GM06990 (cell line): ENCODE measurements at regions not wholly inside any gene's neighbourhood (a gene's known extent, or its start where the extent isn't known, plus 50 kb on each side); places are given as distances from the start of the nearest gene placed in this dataset.

ENCODE experiments used
- DNase-seq: peaks from one replicate; pipeline ENCODE4 v3.0.0-alpha.2; 2011; ENCODE audit not compliant: insufficient read length; ENCODE audit errors: extremely low read depth
- H3K27me3 ChIP-seq: replicated peaks from 2 replicates; pipeline ENCODE4 v1.6.0; 2011; ENCODE audit warnings: low read length; ENCODE audit not compliant: control insufficient read depth, insufficient read depth
- H3K36me3 ChIP-seq: 2 replicates; pipeline ENCODE4 v1.5.1; 2011; ENCODE audit warnings: low read length; ENCODE audit not compliant: control insufficient read depth, insufficient read depth
- H3K4me3 ChIP-seq: replicated peaks from 2 replicates; pipeline ENCODE4 v1.5.1; 2011; ENCODE audit warnings: low read depth, mild to moderate bottlenecking, control low read depth, low read length
- CTCF ChIP-seq: IDR thresholded peaks from 2 replicates; pipeline ENCODE4 v1.5.1; 2011; ENCODE audit warnings: low read length, control low read depth, mild to moderate bottlenecking, inconsistent platforms; ENCODE audit not compliant: insufficient read depth, poor library complexity, severe bottlenecking

- H3K36me3 ChIP-seq, result no peaks in the 10 kb centered on the region
- H3K4me3 ChIP-seq, result no peak overlapping the region
- no peak for DNase-seq
- H3K27me3 ChIP-seq, result no peaks in the 10 kb centered on the region
- no peak for TF ChIP-seq CTCF
Observed at GRCh38 chr4:152248347-152248746, 287.5 kb downstream of the FBXW7 start.

DNA sequence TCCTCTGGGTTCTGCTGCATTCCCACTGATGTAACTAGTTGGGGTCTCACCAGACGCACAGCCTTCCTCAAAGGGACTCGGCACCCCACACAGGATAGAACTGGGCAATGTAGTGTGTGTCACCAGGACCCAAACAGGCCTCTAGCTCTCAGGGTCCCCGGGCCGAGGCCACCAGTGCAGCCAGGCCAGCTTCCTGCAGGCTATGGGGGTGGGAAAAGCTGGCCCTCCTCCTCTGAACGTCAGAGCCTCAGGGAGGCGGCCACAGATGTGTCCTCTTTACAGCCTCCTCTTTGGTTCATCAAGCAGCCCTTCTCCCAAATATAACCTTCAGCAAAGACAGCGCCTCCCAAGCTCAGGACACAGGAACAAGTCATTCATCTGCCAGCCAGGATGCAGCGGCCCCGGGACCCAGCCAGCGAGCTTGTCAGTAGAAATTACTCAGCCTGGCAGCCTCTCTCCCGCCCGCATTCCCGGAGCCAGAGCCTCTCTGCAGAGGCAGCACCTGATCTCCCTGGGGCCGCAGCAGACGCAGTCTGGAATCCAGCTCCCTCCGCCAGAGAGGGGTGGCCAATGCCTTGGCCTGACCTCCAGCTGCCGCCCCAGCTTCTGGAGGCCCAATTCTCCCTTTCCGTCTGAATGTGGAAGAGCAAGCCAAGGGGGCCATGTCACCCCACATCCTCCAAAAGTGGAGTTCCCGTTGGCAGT lies 288.5 kb downstream of the FBXW7 start:
- no peaks in the 10 kb centered on the region for H3K36me3 ChIP-seq
- no peak for DNase-seq
- no peak for TF ChIP-seq CTCF
- no peak overlapping the region for H3K4me3 ChIP-seq
- H3K27me3 ChIP-seq, result no peaks in the 10 kb centered on the region

GRCh38 chr4:152246659-152247058 lies 289.2 kb downstream of the FBXW7 start:
- no peak for TF ChIP-seq CTCF
- no peaks in the 10 kb centered on the region for H3K36me3 ChIP-seq
- DNase-seq, result no peak
- H3K27me3 ChIP-seq, result no peaks in the 10 kb centered on the region
- no peak overlapping the region for H3K4me3 ChIP-seq

GRCh38 chr4:152245680-152246079 lies 290.2 kb downstream of the FBXW7 start:
- H3K27me3 ChIP-seq, result no peaks in the 10 kb centered on the region
- no peak for DNase-seq
- TF ChIP-seq CTCF, result no peak

DNA sequence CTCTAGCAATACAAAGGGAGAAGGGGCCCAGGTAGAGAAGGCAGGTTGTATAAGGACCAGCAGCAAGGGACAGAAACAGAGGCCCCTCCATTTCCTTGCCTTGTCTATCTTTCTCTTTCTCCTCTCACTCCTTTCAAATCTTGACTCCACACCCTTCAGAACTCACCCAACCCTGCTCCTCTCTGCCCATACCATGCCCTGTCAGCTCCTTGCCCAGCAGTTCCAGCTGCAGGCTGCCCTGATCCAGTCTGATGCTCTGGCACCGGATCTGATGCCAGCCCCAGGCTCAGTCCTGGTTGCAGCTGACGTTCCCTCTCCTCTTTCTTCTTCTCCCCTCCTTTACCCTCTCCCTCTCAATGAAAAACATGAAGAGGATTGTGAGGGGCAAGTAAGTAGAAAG lies 291.2 kb downstream of the FBXW7 start:
- Histone ChIP-seq H3K4me3 (no peak overlapping the region), H3K36me3 (no peaks in the 10 kb centered on the region), H3K27me3 (no peaks in the 10 kb centered on the region)
- TF ChIP-seq CTCF, result no peak
- DNase-seq, result no peak

More at GRCh38 chr4:152245680-152246079, 290.2 kb downstream of the FBXW7 start:
- H3K4me3 ChIP-seq, result no peak overlapping the region
- no peaks in the 10 kb centered on the region for H3K36me3 ChIP-seq
